Upper lobe of left lung (tissue), 6 donors: ENCODE measurements at regions not wholly inside any gene's neighbourhood (a gene's known extent, or its start where the extent isn't known, plus 50 kb on each side); places are given as distances from the start of the nearest gene placed in this dataset.

ENCODE experiments used
- ATAC-seq, 2 donors: fragments of 200-7000 bp; cut with Tn5 transposase; one replicate each; pipeline ENCODE4 v1.9.1; 2022; ENCODE audit warnings: mild to moderate bottlenecking in 2 of 2, moderate library complexity in 2 of 2; ENCODE audit not compliant: low FRiP score in 2 of 2
- DNase-seq, 2 donors: peaks; one replicate each; pipeline ENCODE4 v3.0.0-alpha.2; 2019 to 2020
- H3K27ac ChIP-seq, 4 donors: fragments of 200-600 bp; sonication (generic); one replicate each; pipeline ENCODE4 v1.5.1; 2016 to 2019
- H3K27me3 ChIP-seq, 4 donors: fragments of 200-600 bp; sonication (generic); one replicate each; pipeline ENCODE4 v1.5.1; 2017 to 2019
- H3K36me3 ChIP-seq, 4 donors: fragments of 200-600 bp; sonication (generic); one replicate each; pipeline ENCODE4 v1.5.1; 2016 to 2019
- H3K4me1 ChIP-seq, 4 donors: fragments of 200-600 bp; sonication (generic); one replicate each; pipeline ENCODE4 v1.5.1; 2018 to 2019
- H3K4me3 ChIP-seq, 4 donors: fragments of 200-600 bp; sonication (generic); one replicate each; pipeline ENCODE4 v1.5.1; 2017 to 2019; ENCODE audit warnings: mild to moderate bottlenecking in 2 of 4, moderate library complexity in 1 of 4
- H3K9me3 ChIP-seq, 4 donors: fragments of 200-600 bp; sonication (generic); one replicate each; pipeline ENCODE4 v1.5.1; 2018 to 2019
- EP300 ChIP-seq, 4 donors: sonication (generic); formaldehyde crosslinking; IDR thresholded peaks; one replicate each; pipeline ENCODE4 v1.5.1; 2017; ENCODE audit warnings: antibody characterized with exemption in 4 of 4, control low read depth in 2 of 4
- POLR2A ChIP-seq, 4 donors: fragments of 450-650 bp; IDR thresholded peaks; one replicate each; pipeline ENCODE4 v1.5.1; 2016 to 2017; ENCODE audit warnings: antibody characterized with exemption in 4 of 4, mild to moderate bottlenecking in 2 of 4
- POLR2AphosphoS5 ChIP-seq, 2 donors: sonication (generic); formaldehyde crosslinking; IDR thresholded peaks; one replicate each; pipeline ENCODE4 v1.5.1; 2017; ENCODE audit warnings: antibody characterized with exemption in 2 of 2
- WGBS, 2 donors: methylation state at CpG; one replicate each; pipeline ENCODE4 v1.1.5; 2017 to 2018; 5-methylcytosine and 5-hydroxymethylcytosine counted together
- TF ChIP-seq, protein P1 (sequence below), 6 experiments: fragments of 450-650 bp in 4 of 6; fragments of 200-600 bp in 2 of 6; sonication (generic) in 2 of 6; IDR thresholded peaks; one replicate each; pipeline ENCODE4 v1.5.1; 2016 to 2019; ENCODE audit warnings: antibody characterized with exemption in 6 of 6
- donor health status: DM: no; HTN: no; CAD: no; lungs with moderate emphysema.
- donor health status: DM: no; HTN: yes; CAD: no; lungs with severe emphysema.

DNA sequence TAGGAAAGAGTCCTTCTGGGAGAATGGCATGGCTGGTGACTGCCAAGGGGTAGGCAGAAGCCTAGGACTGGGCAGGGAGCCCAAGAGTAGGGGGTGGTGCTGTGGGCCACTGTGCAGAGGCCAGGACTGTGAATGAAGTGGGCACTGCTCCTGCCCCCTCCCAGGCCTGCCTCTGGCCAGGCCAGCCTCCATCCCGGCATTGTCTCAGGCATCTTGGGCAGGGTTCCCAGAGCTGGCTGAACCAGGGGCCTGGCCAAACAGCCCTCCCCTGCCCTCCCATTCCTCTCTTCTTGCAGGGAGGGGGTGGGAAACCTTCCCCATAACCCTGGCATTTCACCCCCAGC, 81.6 kb downstream of the MRPL14 start:
- Histone ChIP-seq H3K36me3 (no peaks in the 10 kb centered on the region), H3K27me3 (no peaks in the 10 kb centered on the region), H3K27ac (no peak overlapping the region), H3K4me1 (peaks cover 0 to 5% (median 0%) of the 10 kb centered on the region in 4 donors), H3K9me3 (no peaks in the 10 kb centered on the region), H3K4me3 (no peak overlapping the region)
- 53 to 100% methylated on average over 1 of the region's 1 CpG for WGBS, 2 donors
- TF ChIP-seq, protein P1, sequence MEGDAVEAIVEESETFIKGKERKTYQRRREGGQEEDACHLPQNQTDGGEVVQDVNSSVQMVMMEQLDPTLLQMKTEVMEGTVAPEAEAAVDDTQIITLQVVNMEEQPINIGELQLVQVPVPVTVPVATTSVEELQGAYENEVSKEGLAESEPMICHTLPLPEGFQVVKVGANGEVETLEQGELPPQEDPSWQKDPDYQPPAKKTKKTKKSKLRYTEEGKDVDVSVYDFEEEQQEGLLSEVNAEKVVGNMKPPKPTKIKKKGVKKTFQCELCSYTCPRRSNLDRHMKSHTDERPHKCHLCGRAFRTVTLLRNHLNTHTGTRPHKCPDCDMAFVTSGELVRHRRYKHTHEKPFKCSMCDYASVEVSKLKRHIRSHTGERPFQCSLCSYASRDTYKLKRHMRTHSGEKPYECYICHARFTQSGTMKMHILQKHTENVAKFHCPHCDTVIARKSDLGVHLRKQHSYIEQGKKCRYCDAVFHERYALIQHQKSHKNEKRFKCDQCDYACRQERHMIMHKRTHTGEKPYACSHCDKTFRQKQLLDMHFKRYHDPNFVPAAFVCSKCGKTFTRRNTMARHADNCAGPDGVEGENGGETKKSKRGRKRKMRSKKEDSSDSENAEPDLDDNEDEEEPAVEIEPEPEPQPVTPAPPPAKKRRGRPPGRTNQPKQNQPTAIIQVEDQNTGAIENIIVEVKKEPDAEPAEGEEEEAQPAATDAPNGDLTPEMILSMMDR (IDR thresholded peaks at IDR 0.05) = no peak
- TF ChIP-seq POLR2A (IDR thresholded peaks at IDR 0.05) (no peak), EP300 (IDR thresholded peaks at IDR 0.05) (no peak), POLR2AphosphoS5 (IDR thresholded peaks at IDR 0.05) (no peak)
- ATAC-seq (no peak), DNase-seq (no peak)

DNA sequence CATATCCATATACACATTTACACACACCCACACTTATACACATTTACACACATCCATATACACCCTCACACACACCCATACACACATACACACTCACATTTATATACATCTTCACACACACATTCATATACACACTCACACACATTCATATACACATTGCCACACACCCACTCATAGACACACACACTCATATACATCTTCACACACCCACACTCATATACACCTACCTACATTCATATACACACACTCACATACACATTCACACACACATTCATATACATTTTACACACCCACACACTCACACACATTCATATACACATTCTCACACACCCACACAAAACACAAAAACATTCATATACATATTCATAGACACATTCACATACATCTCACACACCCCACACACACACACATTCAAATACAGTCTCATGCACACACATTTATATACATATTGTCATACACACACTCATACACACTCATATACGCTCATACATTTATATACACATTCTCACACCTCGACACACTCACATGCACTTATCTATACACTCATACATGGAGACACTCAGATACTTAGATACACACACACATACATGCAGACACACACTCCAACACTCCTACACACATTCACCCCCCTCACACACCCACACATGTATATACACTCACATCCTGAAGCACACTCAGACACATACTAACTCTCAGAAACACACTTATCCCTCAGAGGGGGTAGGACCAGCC, 82.1 kb downstream of the MRPL14 start:
- no peaks in the 10 kb centered on the region for H3K36me3 ChIP-seq
- H3K27ac ChIP-seq = no peak overlapping the region
- H3K4me3 ChIP-seq = no peak overlapping the region
- no peaks in the 10 kb centered on the region for H3K9me3 ChIP-seq
- TF ChIP-seq, protein P1 (IDR thresholded peaks at IDR 0.05) = no peak
- TF ChIP-seq POLR2AphosphoS5 (IDR thresholded peaks at IDR 0.05) = no peak
- peaks cover 0 to 5% (median 0%) of the 10 kb centered on the region in 4 donors for H3K4me1 ChIP-seq
- H3K27me3 ChIP-seq = no peaks in the 10 kb centered on the region
- no peak for ATAC-seq
- 80 to 86% methylated on average over 2 of the region's 2 CpGs for WGBS, 2 donors
- DNase-seq = no peak

DNA sequence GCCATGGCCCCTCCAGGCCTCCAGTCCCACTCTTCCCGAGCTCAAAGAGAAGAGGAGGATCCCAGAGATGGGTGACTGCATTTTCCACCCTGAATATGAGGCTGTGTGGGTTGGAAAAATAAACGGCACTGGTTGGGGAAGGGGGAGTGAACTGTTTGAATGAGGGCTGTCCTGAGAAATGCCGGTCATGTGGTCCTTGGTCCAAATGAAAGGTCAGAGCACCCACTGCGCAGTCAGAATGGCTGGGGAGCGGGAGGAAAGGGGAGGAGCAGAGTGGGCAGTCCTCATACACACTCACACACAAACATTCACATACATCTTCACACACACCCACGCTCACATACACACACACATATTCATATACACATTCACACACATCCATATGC, 83.1 kb downstream of the MRPL14 start:
- Histone ChIP-seq H3K9me3 (no peaks in the 10 kb centered on the region), H3K27ac (no peak overlapping the region), H3K4me3 (no peak overlapping the region), H3K36me3 (no peaks in the 10 kb centered on the region), H3K27me3 (no peaks in the 10 kb centered on the region), H3K4me1 (peaks cover 0 to 5% (median 0%) of the 10 kb centered on the region in 4 donors)
- WGBS, 2 donors = 76 to 77% methylated on average over 6 of the region's 6 CpGs
- TF ChIP-seq POLR2A (IDR thresholded peaks at IDR 0.05) = no peak
- no peak for DNase-seq
- ATAC-seq = no peak

DNA sequence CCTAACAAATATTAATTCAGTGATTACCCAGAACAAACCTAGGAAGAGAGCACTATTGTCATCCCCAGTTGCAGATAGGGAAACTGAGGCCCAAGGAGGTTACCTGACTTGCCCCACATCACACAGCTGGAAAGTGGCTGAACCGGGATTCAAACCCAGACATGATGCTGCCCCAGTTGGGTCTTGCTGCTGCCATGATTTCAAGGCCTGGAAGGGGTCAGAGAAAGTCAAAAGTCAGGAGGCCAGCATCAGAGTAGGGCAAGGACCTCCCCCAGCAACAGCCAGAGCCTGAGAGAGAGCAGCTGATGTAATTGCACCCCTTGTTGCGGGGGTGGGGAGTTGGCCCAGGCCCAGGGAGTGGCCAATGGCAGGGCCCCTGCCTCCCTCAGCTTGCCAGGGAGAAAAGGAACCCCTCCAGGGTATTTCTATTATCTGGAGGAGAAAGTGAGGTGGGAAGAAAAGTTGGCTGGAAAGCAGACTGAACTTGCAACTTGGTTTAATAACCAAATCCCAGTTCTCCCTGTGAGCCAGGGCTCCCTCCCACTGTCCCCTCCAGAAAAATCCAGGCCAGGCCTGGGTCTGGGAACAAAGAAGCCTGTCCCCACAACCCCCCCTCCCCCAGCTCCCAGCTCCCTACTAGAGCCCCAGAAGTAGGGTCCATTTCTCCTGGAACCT, 83.6 kb downstream of the MRPL14 start:
- Histone ChIP-seq H3K27me3 (no peaks in the 10 kb centered on the region), H3K4me3 (no peak overlapping the region), H3K4me1 (peaks cover 0 to 5% (median 0%) of the 10 kb centered on the region in 4 donors), H3K36me3 (no peaks in the 10 kb centered on the region), H3K9me3 (no peaks in the 10 kb centered on the region), H3K27ac (no peak overlapping the region)
- WGBS, 2 donors = 66 to 91% methylated on average over 2 of the region's 2 CpGs
- TF ChIP-seq POLR2AphosphoS5 (IDR thresholded peaks at IDR 0.05) = no peak
- no peak for TF ChIP-seq POLR2A (IDR thresholded peaks at IDR 0.05)
- TF ChIP-seq EP300 (IDR thresholded peaks at IDR 0.05) = no peak
- TF ChIP-seq, protein P1 (IDR thresholded peaks at IDR 0.05) = no peak
- DNase-seq = no peak
- ATAC-seq = no peak

DNA sequence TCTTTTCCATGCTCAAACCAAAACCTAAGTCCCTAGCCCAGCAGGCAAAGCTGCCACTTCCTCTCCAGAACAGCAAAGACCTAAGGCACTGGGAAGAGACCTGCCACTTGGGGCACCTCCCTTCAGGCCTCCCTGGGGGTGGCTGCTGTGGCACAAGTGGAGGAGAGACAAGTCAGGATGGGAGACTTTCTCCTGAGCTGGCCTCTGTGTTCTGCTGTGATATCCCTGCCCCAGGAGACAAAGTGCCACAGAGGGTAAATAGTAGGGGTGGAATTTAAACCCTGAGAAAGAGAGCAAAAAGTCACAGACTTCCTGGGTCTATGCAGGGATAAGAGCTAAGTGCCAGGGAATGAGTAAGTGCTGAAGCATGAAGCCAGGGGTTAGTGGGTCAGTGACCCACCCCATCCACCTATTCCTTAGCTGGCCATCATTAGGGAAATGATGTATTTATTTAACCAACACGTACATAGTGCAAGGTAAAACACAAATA, 84.2 kb downstream of the MRPL14 start:
- H3K4me3 ChIP-seq = no peak overlapping the region
- ATAC-seq = no peak
- WGBS, 2 donors = 55 to 71% methylated on average over 1 of the region's 1 CpG
- no peaks in the 10 kb centered on the region for H3K36me3 ChIP-seq
- DNase-seq = no peak
- no peaks in the 10 kb centered on the region for H3K27me3 ChIP-seq
- H3K9me3 ChIP-seq = no peaks in the 10 kb centered on the region
- TF ChIP-seq EP300 (IDR thresholded peaks at IDR 0.05) (no peak), POLR2AphosphoS5 (IDR thresholded peaks at IDR 0.05) (no peak), POLR2A (IDR thresholded peaks at IDR 0.05) (no peak)
- TF ChIP-seq, protein P1 (IDR thresholded peaks at IDR 0.05) = no peak
- no peak overlapping the region for H3K27ac ChIP-seq
- peaks cover 0 to 5% (median 0%) of the 10 kb centered on the region in 4 donors for H3K4me1 ChIP-seq
